Activated T-cell treated with anti-CD3 and anti-CD28 coated beads, Interleukin-2, amount 50 U/mL, for 24 hours (primary cell): ENCODE measurements at regions not wholly inside any gene's neighbourhood (a gene's known extent, or its start where the extent isn't known, plus 50 kb on each side); places are given as distances from the start of the nearest gene placed in this dataset.

Experiments
- DNase-seq: peaks from one replicate; pipeline ENCODE4 v3.0.0-alpha.2; 2020
- H3K27ac Mint-ChIP-seq: 2 replicates; pipeline ENCODE4 v1.8.0; 2020; ENCODE audit warnings: mild to moderate bottlenecking, mixed read lengths
- H3K27me3 Mint-ChIP-seq: 2 replicates; pipeline ENCODE4 v1.8.0; 2020; ENCODE audit warnings: mixed read lengths
- H3K36me3 Mint-ChIP-seq: 2 replicates; pipeline ENCODE4 v1.8.0; 2020; ENCODE audit warnings: low read depth, mixed read lengths
- H3K4me1 Mint-ChIP-seq: 2 replicates; pipeline ENCODE4 v1.8.0; 2020; ENCODE audit warnings: low read depth, mixed read lengths
- H3K4me3 Mint-ChIP-seq: 2 replicates; pipeline ENCODE4 v1.8.0; 2020; ENCODE audit warnings: mild to moderate bottlenecking, moderate library complexity, mixed read lengths
- H3K9me3 Mint-ChIP-seq: 2 replicates; pipeline ENCODE4 v1.8.0; 2020; ENCODE audit warnings: mixed read lengths

GRCh38 chrX:13933352-13933751 is 96.3 kb downstream of the GEMIN8 start:
- H3K4me3 Mint-ChIP-seq: no peak overlapping the region
- H3K27me3 Mint-ChIP-seq: peaks cover 64% of the 10 kb centered on the region
- H3K27ac Mint-ChIP-seq: no peak overlapping the region
- H3K4me1 Mint-ChIP-seq: peaks cover 7% of the 10 kb centered on the region
- DNase-seq: no peak
- no peaks in the 10 kb centered on the region for H3K36me3 Mint-ChIP-seq
- no peaks in the 10 kb centered on the region for H3K9me3 Mint-ChIP-seq

- no peaks in the 10 kb centered on the region for H3K36me3 Mint-ChIP-seq
- DNase-seq: no peak
- peaks cover 63% of the 10 kb centered on the region for H3K27me3 Mint-ChIP-seq
- H3K4me1 Mint-ChIP-seq: peaks cover 2% of the 10 kb centered on the region
- H3K9me3 Mint-ChIP-seq: no peaks in the 10 kb centered on the region
- H3K27ac Mint-ChIP-seq: no peak overlapping the region
- no peak overlapping the region for H3K4me3 Mint-ChIP-seq
These were observed 97.3 kb downstream of the GEMIN8 start for GRCh38 chrX:13932416-13932815.

- no peak overlapping the region for H3K4me3 Mint-ChIP-seq
- H3K27ac Mint-ChIP-seq: no peak overlapping the region
- no peaks in the 10 kb centered on the region for H3K36me3 Mint-ChIP-seq
- H3K27me3 Mint-ChIP-seq: peaks cover 52% of the 10 kb centered on the region
- DNase-seq: no peak
- no peaks in the 10 kb centered on the region for H3K9me3 Mint-ChIP-seq
- H3K4me1 Mint-ChIP-seq: no peaks in the 10 kb centered on the region
These were observed 102.5 kb downstream of the GEMIN8 start for GRCh38 chrX:13927175-13927574.

- no peak for DNase-seq
These were observed 105.8 kb downstream of the GEMIN8 start for GRCh38 chrX:13923845-13924244.

GRCh38 chrX:13923289-13923688 is 106.4 kb upstream of the GPM6B start:
- Mint-ChIP-seq H3K27ac (no peak overlapping the region), H3K4me3 (no peak overlapping the region), H3K9me3 (no peaks in the 10 kb centered on the region), H3K36me3 (no peaks in the 10 kb centered on the region), H3K27me3 (peaks cover 47% of the 10 kb centered on the region), H3K4me1 (no peaks in the 10 kb centered on the region)
- no peak for DNase-seq

More at GRCh38 chrX:13923845-13924244, 105.8 kb downstream of the GEMIN8 start:
- H3K27me3 Mint-ChIP-seq: peaks cover 47% of the 10 kb centered on the region
- no peaks in the 10 kb centered on the region for H3K4me1 Mint-ChIP-seq
- H3K27ac Mint-ChIP-seq: no peak overlapping the region
- H3K9me3 Mint-ChIP-seq: no peaks in the 10 kb centered on the region
- H3K36me3 Mint-ChIP-seq: no peaks in the 10 kb centered on the region
- no peak overlapping the region for H3K4me3 Mint-ChIP-seq

- Mint-ChIP-seq H3K36me3 (no peaks in the 10 kb centered on the region), H3K27me3 (peaks cover 51% of the 10 kb centered on the region), H3K4me3 (no peak overlapping the region), H3K27ac (no peak overlapping the region), H3K9me3 (no peaks in the 10 kb centered on the region), H3K4me1 (no peaks in the 10 kb centered on the region)
- no peak for DNase-seq
These were observed 100.6 kb upstream of the GPM6B start for GRCh38 chrX:13917507-13917906.

- Mint-ChIP-seq H3K4me3 (no peak overlapping the region), H3K36me3 (no peaks in the 10 kb centered on the region), H3K9me3 (no peaks in the 10 kb centered on the region), H3K27me3 (peaks cover 42% of the 10 kb centered on the region), H3K27ac (no peak overlapping the region), H3K4me1 (no peaks in the 10 kb centered on the region)
- DNase-seq: no peak
These were observed 94.7 kb upstream of the GPM6B start for GRCh38 chrX:13911586-13911985.

GRCh38 chrX:13906093-13906492 is 89.2 kb upstream of the GPM6B start:
- Mint-ChIP-seq H3K9me3 (no peaks in the 10 kb centered on the region), H3K27ac (no peak overlapping the region), H3K36me3 (no peaks in the 10 kb centered on the region), H3K27me3 (peaks cover 66% of the 10 kb centered on the region), H3K4me3 (no peak overlapping the region), H3K4me1 (no peaks in the 10 kb centered on the region)
- DNase-seq: no peak

- H3K9me3 Mint-ChIP-seq: no peaks in the 10 kb centered on the region
- H3K4me1 Mint-ChIP-seq: peaks cover 4% of the 10 kb centered on the region
- no peak overlapping the region for H3K27ac Mint-ChIP-seq
- H3K36me3 Mint-ChIP-seq: no peaks in the 10 kb centered on the region
- H3K27me3 Mint-ChIP-seq: peaks cover 80% of the 10 kb centered on the region
- DNase-seq: no peak
- H3K4me3 Mint-ChIP-seq: no peak overlapping the region
These were observed 86.5 kb upstream of the GPM6B start for GRCh38 chrX:13903405-13903804.

GRCh38 chrX:13902406-13902805 is 85.5 kb upstream of the GPM6B start:
- H3K4me1 Mint-ChIP-seq: peaks cover 5% of the 10 kb centered on the region
- no peak overlapping the region for H3K4me3 Mint-ChIP-seq
- H3K36me3 Mint-ChIP-seq: no peaks in the 10 kb centered on the region
- H3K27me3 Mint-ChIP-seq: peaks cover 83% of the 10 kb centered on the region
- no peak overlapping the region for H3K27ac Mint-ChIP-seq
- no peaks in the 10 kb centered on the region for H3K9me3 Mint-ChIP-seq
- no peak for DNase-seq

- no peaks in the 10 kb centered on the region for H3K9me3 Mint-ChIP-seq
- peaks cover 5% of the 10 kb centered on the region for H3K4me1 Mint-ChIP-seq
- no peak overlapping the region for H3K27ac Mint-ChIP-seq
- H3K36me3 Mint-ChIP-seq: no peaks in the 10 kb centered on the region
- no peak overlapping the region for H3K4me3 Mint-ChIP-seq
- H3K27me3 Mint-ChIP-seq: peaks cover 86% of the 10 kb centered on the region
- no peak for DNase-seq
These were observed 84.5 kb upstream of the GPM6B start for GRCh38 chrX:13901354-13901753.

- H3K36me3 Mint-ChIP-seq: no peaks in the 10 kb centered on the region
These were observed 83.5 kb upstream of the GPM6B start for GRCh38 chrX:13900351-13900750.

GRCh38 chrX:13899607-13900006 is 82.7 kb upstream of the GPM6B start:
- no peak for DNase-seq
- H3K36me3 Mint-ChIP-seq: no peaks in the 10 kb centered on the region
- peaks cover 74% of the 10 kb centered on the region for H3K27me3 Mint-ChIP-seq

More at GRCh38 chrX:13900351-13900750, 83.5 kb upstream of the GPM6B start:
- H3K4me1 Mint-ChIP-seq: peaks cover 5% of the 10 kb centered on the region
- no peak overlapping the region for H3K27ac Mint-ChIP-seq
- H3K27me3 Mint-ChIP-seq: peaks cover 80% of the 10 kb centered on the region
- H3K9me3 Mint-ChIP-seq: no peaks in the 10 kb centered on the region
- H3K4me3 Mint-ChIP-seq: no peak overlapping the region
- DNase-seq: no peak

GRCh38 chrX:13898603-13899002 is 81.7 kb upstream of the GPM6B start:
- no peak overlapping the region for H3K4me3 Mint-ChIP-seq

More at GRCh38 chrX:13899607-13900006, 82.7 kb upstream of the GPM6B start:
- Mint-ChIP-seq H3K4me3 (no peak overlapping the region), H3K4me1 (peaks cover 5% of the 10 kb centered on the region), H3K9me3 (no peaks in the 10 kb centered on the region), H3K27ac (no peak overlapping the region)

GRCh38 chrX:13898083-13898482 is 81.2 kb upstream of the GPM6B start:
- DNase-seq: no peak
- Mint-ChIP-seq H3K9me3 (no peaks in the 10 kb centered on the region), H3K4me1 (peaks cover 5% of the 10 kb centered on the region), H3K4me3 (no peak overlapping the region), H3K27ac (no peak overlapping the region), H3K36me3 (no peaks in the 10 kb centered on the region), H3K27me3 (peaks cover 62% of the 10 kb centered on the region)

More at GRCh38 chrX:13898603-13899002, 81.7 kb upstream of the GPM6B start:
- Mint-ChIP-seq H3K27me3 (peaks cover 66% of the 10 kb centered on the region), H3K36me3 (no peaks in the 10 kb centered on the region), H3K27ac (no peak overlapping the region), H3K9me3 (no peaks in the 10 kb centered on the region), H3K4me1 (peaks cover 5% of the 10 kb centered on the region)
- no peak for DNase-seq

GRCh38 chrX:13897566-13897965 is 80.7 kb upstream of the GPM6B start:
- Mint-ChIP-seq H3K4me3 (no peak overlapping the region), H3K4me1 (peaks cover 5% of the 10 kb centered on the region), H3K36me3 (no peaks in the 10 kb centered on the region), H3K9me3 (no peaks in the 10 kb centered on the region), H3K27me3 (peaks cover 59% of the 10 kb centered on the region), H3K27ac (no peak overlapping the region)
- no peak for DNase-seq
